DND-41 (cell line): ENCODE measurements at regions not wholly inside any gene's neighbourhood (a gene's known extent, or its start where the extent isn't known, plus 50 kb on each side); places are given as distances from the start of the nearest gene placed in this dataset.
"Not testable (repeated sequence)": the region's sequence is repeated elsewhere in the genome, so short reads cannot be mapped to it uniquely, and the experiment has no call there.

Experiments used
- ATAC-seq: fragments of 200-7000 bp; cut with Tn5 transposase; 3 replicates; pipeline ENCODE4 v1.9.1; 2021; ENCODE audit warnings: low read depth; ENCODE audit not compliant: insufficient read depth
- DNase-seq: peaks from one replicate; pipeline ENCODE4 v3.0.0-alpha.2; 2020
- H2AFZ ChIP-seq: 2 replicates; pipeline ENCODE4 v1.6.0; 2012; ENCODE audit warnings: low read depth, low read length
- H3K27ac ChIP-seq: 2 replicates; pipeline ENCODE4 v1.5.1; 2012; ENCODE audit warnings: low read length, inconsistent platforms
- H3K27me3 ChIP-seq: fragments of 200-600 bp; sonication (generic); 2 replicates; pipeline ENCODE4 v1.6.0; 2012; ENCODE audit warnings: low read length, mild to moderate bottlenecking, inconsistent platforms; ENCODE audit not compliant: insufficient read depth, poor library complexity
- H3K36me3 ChIP-seq: 2 replicates; pipeline ENCODE4 v1.5.1; 2012; ENCODE audit warnings: low read length, inconsistent platforms; ENCODE audit not compliant: insufficient read depth
- H3K4me1 ChIP-seq: 2 replicates; pipeline ENCODE4 v1.5.1; 2012; ENCODE audit warnings: mild to moderate bottlenecking, low read length; ENCODE audit not compliant: insufficient read depth
- H3K4me2 ChIP-seq: 2 replicates; pipeline ENCODE4 v1.6.0; 2012; ENCODE audit warnings: mild to moderate bottlenecking, moderate library complexity, low read length, inconsistent platforms; ENCODE audit not compliant: insufficient read depth
- H3K4me3 ChIP-seq, 2 experiments: fragments of 200-600 bp in 1 of 2; shearing (Covaris generic) in 1 of 2; 2 replicates each; pipeline ENCODE4 v1.5.1; 2012 to 2016; ENCODE audit warnings: inconsistent platforms in 2 of 2, low read length in 2 of 2, mild to moderate bottlenecking in 2 of 2, low read depth in 1 of 2, moderate library complexity in 1 of 2
- H3K79me2 ChIP-seq: 2 replicates; pipeline ENCODE4 v1.6.0; 2012; ENCODE audit warnings: low read length, inconsistent platforms; ENCODE audit not compliant: insufficient read depth
- H3K9ac ChIP-seq: 2 replicates; pipeline ENCODE4 v1.6.0; 2012; ENCODE audit warnings: low read depth, mild to moderate bottlenecking, inconsistent platforms, low read length, moderate library complexity
- H3K9me3 ChIP-seq: 2 replicates; pipeline ENCODE4 v1.5.1; 2012; ENCODE audit warnings: low read length, moderate library complexity, mild to moderate bottlenecking, inconsistent platforms; ENCODE audit not compliant: insufficient read depth, severe bottlenecking
- H4K20me1 ChIP-seq: 2 replicates; pipeline ENCODE4 v1.6.0; 2012; ENCODE audit warnings: low read length; ENCODE audit not compliant: insufficient read depth
- EZH2 ChIP-seq: IDR thresholded peaks from 3 replicates; pipeline ENCODE4 v1.6.1; 2012; ENCODE audit warnings: borderline replicate concordance, low read depth, mild to moderate bottlenecking, moderate library complexity, low read length, inconsistent platforms; ENCODE audit not compliant: severe bottlenecking
- TF ChIP-seq, protein P1 (sequence below): IDR thresholded peaks from 2 replicates; pipeline ENCODE4 v1.5.1; 2012; ENCODE audit warnings: borderline replicate concordance, low read length, moderate library complexity, mild to moderate bottlenecking; ENCODE audit not compliant: poor library complexity, severe bottlenecking; ENCODE audit errors: extremely low read depth

- no peak for ATAC-seq
- H3K27me3 ChIP-seq, result no peaks in the 10 kb centered on the region
- TF ChIP-seq, protein P1, sequence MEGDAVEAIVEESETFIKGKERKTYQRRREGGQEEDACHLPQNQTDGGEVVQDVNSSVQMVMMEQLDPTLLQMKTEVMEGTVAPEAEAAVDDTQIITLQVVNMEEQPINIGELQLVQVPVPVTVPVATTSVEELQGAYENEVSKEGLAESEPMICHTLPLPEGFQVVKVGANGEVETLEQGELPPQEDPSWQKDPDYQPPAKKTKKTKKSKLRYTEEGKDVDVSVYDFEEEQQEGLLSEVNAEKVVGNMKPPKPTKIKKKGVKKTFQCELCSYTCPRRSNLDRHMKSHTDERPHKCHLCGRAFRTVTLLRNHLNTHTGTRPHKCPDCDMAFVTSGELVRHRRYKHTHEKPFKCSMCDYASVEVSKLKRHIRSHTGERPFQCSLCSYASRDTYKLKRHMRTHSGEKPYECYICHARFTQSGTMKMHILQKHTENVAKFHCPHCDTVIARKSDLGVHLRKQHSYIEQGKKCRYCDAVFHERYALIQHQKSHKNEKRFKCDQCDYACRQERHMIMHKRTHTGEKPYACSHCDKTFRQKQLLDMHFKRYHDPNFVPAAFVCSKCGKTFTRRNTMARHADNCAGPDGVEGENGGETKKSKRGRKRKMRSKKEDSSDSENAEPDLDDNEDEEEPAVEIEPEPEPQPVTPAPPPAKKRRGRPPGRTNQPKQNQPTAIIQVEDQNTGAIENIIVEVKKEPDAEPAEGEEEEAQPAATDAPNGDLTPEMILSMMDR, result no peak
- TF ChIP-seq EZH2, result no peak
- no peak overlapping the region for H2AFZ ChIP-seq
- DNase-seq, result no peak
- no peaks in the 10 kb centered on the region for H3K79me2 ChIP-seq
- H4K20me1 ChIP-seq, result no peaks in the 10 kb centered on the region
- H3K9ac ChIP-seq, result no peak overlapping the region
- H3K27ac ChIP-seq, result no peak overlapping the region
- no peak overlapping the region for H3K4me3 ChIP-seq
- no peaks in the 10 kb centered on the region for H3K4me1 ChIP-seq
- H3K36me3 ChIP-seq, result no peaks in the 10 kb centered on the region
- no peaks in the 10 kb centered on the region for H3K9me3 ChIP-seq
- H3K4me2 ChIP-seq, result no peak overlapping the region
These were observed 885.2 kb upstream of the ARRDC3 start for GRCh38 chr5:92268343-92268742.

DNA sequence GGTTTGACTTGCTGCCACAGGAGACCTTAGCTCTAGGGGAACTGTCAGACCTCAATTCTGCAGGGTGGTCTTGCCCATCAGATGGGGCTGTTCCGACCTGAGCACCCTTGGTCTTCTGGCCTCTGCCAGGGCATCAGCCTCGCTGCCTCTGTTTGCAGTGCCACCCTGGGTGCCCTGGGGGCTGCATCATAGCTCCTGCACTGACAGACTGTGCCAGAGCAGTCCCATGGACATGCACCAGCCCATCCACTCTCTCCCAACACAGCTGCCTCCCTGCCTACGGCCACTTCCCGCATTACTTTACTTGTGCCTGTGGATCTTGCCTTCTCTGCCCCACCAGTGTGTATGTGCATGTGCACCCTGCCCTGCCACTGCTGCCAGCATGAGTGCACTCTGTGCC, 884.7 kb upstream of the ARRDC3 start:
- Histone ChIP-seq H3K36me3 (no peaks in the 10 kb centered on the region), H3K9me3 (no peaks in the 10 kb centered on the region), H3K27ac (no peak overlapping the region), H2AFZ (no peak overlapping the region), H3K79me2 (no peaks in the 10 kb centered on the region), H3K4me1 (no peaks in the 10 kb centered on the region), H3K4me2 (no peak overlapping the region), H3K9ac (no peak overlapping the region), H3K4me3 (no peak overlapping the region), H3K27me3 (no peaks in the 10 kb centered on the region), H4K20me1 (no peaks in the 10 kb centered on the region)
- TF ChIP-seq EZH2, result no peak
- TF ChIP-seq, protein P1, result no peak
- ATAC-seq (no peak), DNase-seq (no peak)

- Histone ChIP-seq H3K4me3 (no peak overlapping the region), H3K27me3 (no peaks in the 10 kb centered on the region), H3K4me1 (no peaks in the 10 kb centered on the region), H3K27ac (no peak overlapping the region), H2AFZ (no peak overlapping the region), H3K36me3 (no peaks in the 10 kb centered on the region), H3K4me2 (no peak overlapping the region), H3K79me2 (no peaks in the 10 kb centered on the region), H3K9ac (no peak overlapping the region), H4K20me1 (no peaks in the 10 kb centered on the region), H3K9me3 (no peaks in the 10 kb centered on the region)
- no peak for DNase-seq
- TF ChIP-seq, protein P1, result no peak
- no peak for TF ChIP-seq EZH2
- no peak for ATAC-seq
These were observed 882.7 kb upstream of the ARRDC3 start for GRCh38 chr5:92265804-92266203.

DNA sequence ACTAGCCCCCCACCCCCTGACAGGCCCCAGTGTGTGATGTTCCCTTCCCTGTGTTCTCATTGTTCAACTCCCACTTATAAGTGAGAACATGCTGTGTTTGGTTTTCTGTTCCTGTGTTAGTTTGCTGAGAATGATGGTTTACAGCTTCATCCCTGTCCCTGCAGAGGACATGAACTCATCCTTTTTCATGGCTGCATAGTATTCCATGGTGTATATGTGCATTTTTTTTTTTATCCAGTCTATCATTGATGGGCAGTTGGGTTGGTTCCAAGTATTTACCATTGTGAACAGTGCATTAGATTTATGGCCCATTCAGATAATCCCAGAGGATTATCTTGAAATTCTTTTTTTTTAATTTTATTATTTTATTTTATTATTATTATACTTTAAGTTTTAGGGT, 872.5 kb upstream of the ARRDC3 start:
- not testable (repeated sequence) for H3K79me2 ChIP-seq, H3K4me3 ChIP-seq, H2AFZ ChIP-seq, ATAC-seq, H3K4me2 ChIP-seq, DNase-seq, H3K27ac ChIP-seq, H3K36me3 ChIP-seq, H3K4me1 ChIP-seq, H3K9ac ChIP-seq, H3K9me3 ChIP-seq, H3K27me3 ChIP-seq, H4K20me1 ChIP-seq
